Lower leg skin (tissue), 4 donors: ENCODE measurements at regions not wholly inside any gene's neighbourhood (a gene's known extent, or its start where the extent isn't known, plus 50 kb on each side); places are given as distances from the start of the nearest gene placed in this dataset.

Experiments
- DNase-seq, 2 donors: peaks; one replicate each; pipeline ENCODE4 v3.0.0-alpha.2; 2019; ENCODE audit warnings: low spot score in 2 of 2
- H3K4me3 ChIP-seq: fragments of 200-600 bp; sonication (generic); 2 replicates; pipeline ENCODE4 v1.5.1; 2017; ENCODE audit warnings: mild to moderate bottlenecking, low read depth; ENCODE audit not compliant: poor library complexity, severe bottlenecking
- CTCF ChIP-seq, 3 donors: fragments of 450-650 bp; IDR thresholded peaks; one replicate each; pipeline ENCODE4 v1.5.1; 2016; ENCODE audit warnings: antibody characterized with exemption in 3 of 3, mild to moderate bottlenecking in 3 of 3, moderate library complexity in 2 of 3
- POLR2A ChIP-seq, 2 donors: fragments of 450-650 bp; IDR thresholded peaks; one replicate each; pipeline ENCODE4 v1.6.1; 2016 to 2017; ENCODE audit warnings: antibody characterized with exemption in 2 of 2, mild to moderate bottlenecking in 1 of 2, moderate library complexity in 1 of 2
- WGBS, 2 donors: methylation state at CpG; one replicate each; pipeline ENCODE4 v1.1.5; 2018; 5-methylcytosine and 5-hydroxymethylcytosine counted together
- intact Hi-C: fragments of 100-400 bp; cut with DNase I; formaldehyde crosslinking; loops from one replicate; pipeline ENCODE4 v1.15.0; 2023; ENCODE audit warnings: low total_unique reads

- intact Hi-C loops = no loop called here
- no peak overlapping the region for H3K4me3 ChIP-seq
- WGBS, 2 donors = 73 to 74% methylated on average over 3 of the region's 3 CpGs
- no peak for DNase-seq
- TF ChIP-seq POLR2A (IDR thresholded peaks at IDR 0.05) = no peak
- TF ChIP-seq CTCF (IDR thresholded peaks at IDR 0.05) = no peak
Observed at GRCh38 chr18:24936691-24937090, 415.3 kb downstream of the ZNF521 start.

- 71 to 75% methylated on average over 5 of the region's 5 CpGs for WGBS, 2 donors
- intact Hi-C loops = no loop called here
Observed at GRCh38 chr18:24937639-24938275, 414.2 kb downstream of the ZNF521 start.

GRCh38 chr18:24940416-24940815 is 411.6 kb downstream of the ZNF521 start:
- no peak overlapping the region for H3K4me3 ChIP-seq
- intact Hi-C loops = no loop called here
- no peak for TF ChIP-seq POLR2A (IDR thresholded peaks at IDR 0.05)
- TF ChIP-seq CTCF (IDR thresholded peaks at IDR 0.05) = no peak
- DNase-seq = no peak
- WGBS, 2 donors = 93 to 95% methylated on average over 6 of the region's 6 CpGs

More at GRCh38 chr18:24937639-24938275, 414.2 kb downstream of the ZNF521 start:
- H3K4me3 ChIP-seq = no peak overlapping the region
- TF ChIP-seq POLR2A (IDR thresholded peaks at IDR 0.05) (no peak), CTCF (IDR thresholded peaks at IDR 0.05) (no peak)
- DNase-seq = no peak

- DNase-seq = no peak
- intact Hi-C loops = no loop called here
- TF ChIP-seq CTCF (IDR thresholded peaks at IDR 0.05) (no peak), POLR2A (IDR thresholded peaks at IDR 0.05) (no peak)
- WGBS, 2 donors = 86 to 87% methylated on average over 6 of the region's 6 CpGs
- no peak overlapping the region for H3K4me3 ChIP-seq
Observed at GRCh38 chr18:24941174-24941951, 410.6 kb downstream of the ZNF521 start.

- DNase-seq = no peak
- TF ChIP-seq POLR2A (IDR thresholded peaks at IDR 0.05) = no peak
- no peak for TF ChIP-seq CTCF (IDR thresholded peaks at IDR 0.05)
- no peak overlapping the region for H3K4me3 ChIP-seq
- intact Hi-C loops = no loop called here
- 82 to 87% methylated on average over 4 of the region's 4 CpGs for WGBS, 2 donors
Observed at GRCh38 chr18:24942144-24942543, 409.8 kb downstream of the ZNF521 start.
